ENCODE measurements at regions not wholly inside any gene's neighbourhood (a gene's known extent, or its start where the extent isn't known, plus 50 kb on each side); places are given as distances from the start of the nearest gene placed in this dataset.
"Not testable (repeated sequence)": the region's sequence is repeated elsewhere in the genome, so short reads cannot be mapped to it uniquely, and the experiment has no call there.

GRCh38 chr5:111615054-111615453 lies 102.7 kb upstream of the STARD4 start:
- TF ChIP-seq CTCF (IDR thresholded peaks at IDR 0.05; ENCODE audit: low read depth, low read length) = no peak
- in situ Hi-C loops (cut with HindIII; ENCODE audit: low sequenced_read_pairs) = no loop called here
- H3K4me3 ChIP-seq (ENCODE audit: low read depth, low read length) = no peak overlapping the region
- no peak for DNase-seq (ENCODE audit: low read depth, low spot score)

- H3K4me3 ChIP-seq (ENCODE audit: low read depth, low read length); DNase-seq (ENCODE audit: low read depth, low spot score); in situ Hi-C loops (cut with HindIII; ENCODE audit: low sequenced_read_pairs): not testable (repeated sequence)
These were observed 99.8 kb upstream of the STARD4 start for GRCh38 chr5:111612013-111612630.

GRCh38 chr5:111606194-111606593 lies 93.9 kb upstream of the STARD4 start:
- in situ Hi-C loops (cut with HindIII; ENCODE audit: low sequenced_read_pairs) = no loop called here
- no peak for TF ChIP-seq CTCF (IDR thresholded peaks at IDR 0.05; ENCODE audit: low read depth, low read length)
- H3K4me3 ChIP-seq (ENCODE audit: low read depth, low read length) = no peak overlapping the region
- DNase-seq (ENCODE audit: low read depth, low spot score) = no peak

- in situ Hi-C loops (cut with HindIII; ENCODE audit: low sequenced_read_pairs) = no loop called here
- TF ChIP-seq CTCF (IDR thresholded peaks at IDR 0.05; ENCODE audit: low read depth, low read length) = no peak
- peak; percentile 54 for DNase-seq (ENCODE audit: low read depth, low spot score)
These were observed 91.1 kb upstream of the STARD4 start for GRCh38 chr5:111603446-111603827.

GRCh38 chr5:111602817-111603445 lies 90.6 kb upstream of the STARD4 start:
- in situ Hi-C loops (cut with HindIII; ENCODE audit: low sequenced_read_pairs) = no loop called here
- no peak overlapping the region for H3K4me3 ChIP-seq (ENCODE audit: low read depth, low read length)
- no peak for TF ChIP-seq CTCF (IDR thresholded peaks at IDR 0.05; ENCODE audit: low read depth, low read length)
- DNase-seq (ENCODE audit: low read depth, low spot score) = no peak

More at GRCh38 chr5:111603446-111603827, 91.1 kb upstream of the STARD4 start:
- no peak overlapping the region for H3K4me3 ChIP-seq (ENCODE audit: low read depth, low read length)

GRCh38 chr5:111598996-111599395 lies 86.7 kb upstream of the STARD4 start:
- in situ Hi-C loops (cut with HindIII; ENCODE audit: low sequenced_read_pairs) = no loop called here
- no peak overlapping the region for H3K4me3 ChIP-seq (ENCODE audit: low read depth, low read length)
- no peak for DNase-seq (ENCODE audit: low read depth, low spot score)
- TF ChIP-seq CTCF (IDR thresholded peaks at IDR 0.05; ENCODE audit: low read depth, low read length) = no peak

- TF ChIP-seq CTCF (IDR thresholded peaks at IDR 0.05; ENCODE audit: low read depth, low read length) = no peak
- in situ Hi-C loops (cut with HindIII; ENCODE audit: low sequenced_read_pairs) = no loop called here
- no peak for DNase-seq (ENCODE audit: low read depth, low spot score)
- H3K4me3 ChIP-seq (ENCODE audit: low read depth, low read length) = no peak overlapping the region
These were observed 85.2 kb upstream of the STARD4 start for GRCh38 chr5:111597491-111597890.
